Lower leg skin (tissue), 4 donors: ENCODE measurements at regions not wholly inside any gene's neighbourhood (a gene's known extent, or its start where the extent isn't known, plus 50 kb on each side); places are given as distances from the start of the nearest gene placed in this dataset.

Source experiments
- DNase-seq, 2 donors: peaks; one replicate each; pipeline ENCODE4 v3.0.0-alpha.2; 2019; ENCODE audit warnings: low spot score in 2 of 2
- H3K4me3 ChIP-seq: fragments of 200-600 bp; sonication (generic); 2 replicates; pipeline ENCODE4 v1.5.1; 2017; ENCODE audit warnings: mild to moderate bottlenecking, low read depth; ENCODE audit not compliant: poor library complexity, severe bottlenecking
- POLR2A ChIP-seq, 2 donors: fragments of 450-650 bp; IDR thresholded peaks; one replicate each; pipeline ENCODE4 v1.6.1; 2016 to 2017; ENCODE audit warnings: antibody characterized with exemption in 2 of 2, mild to moderate bottlenecking in 1 of 2, moderate library complexity in 1 of 2
- WGBS, 2 donors: methylation state at CpG; one replicate each; pipeline ENCODE4 v1.1.5; 2018; 5-methylcytosine and 5-hydroxymethylcytosine counted together
- intact Hi-C: fragments of 100-400 bp; cut with DNase I; formaldehyde crosslinking; loops from one replicate; pipeline ENCODE4 v1.15.0; 2023; ENCODE audit warnings: low total_unique reads
- TF ChIP-seq, protein P1 (sequence below), 3 donors: fragments of 450-650 bp; IDR thresholded peaks; one replicate each; pipeline ENCODE4 v1.5.1; 2016; ENCODE audit warnings: antibody characterized with exemption in 3 of 3, mild to moderate bottlenecking in 3 of 3, moderate library complexity in 2 of 3

DNA sequence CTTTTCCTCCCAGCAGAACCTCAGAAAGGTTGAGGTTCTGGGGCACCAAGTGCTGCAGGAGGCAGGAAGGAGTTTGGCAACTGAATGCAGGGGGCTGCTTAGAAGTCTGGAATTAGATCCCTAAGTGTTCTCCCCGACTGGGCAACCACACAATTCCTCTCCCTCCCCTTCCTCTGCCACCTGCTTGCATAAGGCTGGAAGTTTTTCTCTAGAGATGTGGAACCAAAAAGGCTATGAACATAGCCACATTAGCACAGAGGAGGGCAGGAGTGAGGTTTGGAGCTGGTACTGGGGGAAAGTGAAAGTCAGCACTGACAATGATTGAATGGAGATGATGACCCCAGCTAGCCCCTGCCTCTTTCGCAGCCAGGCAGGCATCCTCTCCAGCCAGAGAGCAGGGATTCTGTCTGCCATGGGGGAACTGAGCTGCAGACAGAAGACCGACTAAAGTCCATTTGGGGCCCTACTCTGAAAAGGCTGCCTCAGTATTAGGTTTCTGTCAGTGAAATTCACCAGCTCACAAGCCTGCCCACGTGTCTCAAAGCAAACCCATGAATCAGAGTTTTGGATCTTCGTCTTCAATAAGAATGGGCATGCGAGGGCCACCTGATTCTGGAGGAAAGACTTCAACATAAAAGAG, 87.9 kb upstream of the ITGA6 start:
- 53 to 60% methylated on average over 6 of the region's 6 CpGs for WGBS, 2 donors
- intact Hi-C loops, result no loop called here

DNA sequence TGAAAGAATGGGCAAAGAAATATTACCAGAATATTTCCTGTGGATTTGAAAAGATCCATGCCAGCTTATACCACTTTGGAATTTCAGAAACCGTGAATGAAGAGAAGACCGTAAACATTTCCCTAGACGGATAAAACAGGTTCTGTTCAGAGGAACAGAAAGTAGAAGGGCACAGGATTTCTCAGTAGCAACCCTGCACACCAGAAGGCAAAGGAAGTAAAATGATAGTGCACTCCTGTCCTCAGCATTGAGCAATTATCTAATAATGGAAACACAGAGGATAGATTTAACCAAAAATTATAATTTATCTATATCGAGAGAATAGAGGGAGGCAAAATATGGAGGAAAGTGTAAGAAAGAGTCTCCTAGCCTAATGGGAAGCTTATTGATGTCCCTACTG, 87.0 kb upstream of the ITGA6 start:
- TF ChIP-seq, protein P1, sequence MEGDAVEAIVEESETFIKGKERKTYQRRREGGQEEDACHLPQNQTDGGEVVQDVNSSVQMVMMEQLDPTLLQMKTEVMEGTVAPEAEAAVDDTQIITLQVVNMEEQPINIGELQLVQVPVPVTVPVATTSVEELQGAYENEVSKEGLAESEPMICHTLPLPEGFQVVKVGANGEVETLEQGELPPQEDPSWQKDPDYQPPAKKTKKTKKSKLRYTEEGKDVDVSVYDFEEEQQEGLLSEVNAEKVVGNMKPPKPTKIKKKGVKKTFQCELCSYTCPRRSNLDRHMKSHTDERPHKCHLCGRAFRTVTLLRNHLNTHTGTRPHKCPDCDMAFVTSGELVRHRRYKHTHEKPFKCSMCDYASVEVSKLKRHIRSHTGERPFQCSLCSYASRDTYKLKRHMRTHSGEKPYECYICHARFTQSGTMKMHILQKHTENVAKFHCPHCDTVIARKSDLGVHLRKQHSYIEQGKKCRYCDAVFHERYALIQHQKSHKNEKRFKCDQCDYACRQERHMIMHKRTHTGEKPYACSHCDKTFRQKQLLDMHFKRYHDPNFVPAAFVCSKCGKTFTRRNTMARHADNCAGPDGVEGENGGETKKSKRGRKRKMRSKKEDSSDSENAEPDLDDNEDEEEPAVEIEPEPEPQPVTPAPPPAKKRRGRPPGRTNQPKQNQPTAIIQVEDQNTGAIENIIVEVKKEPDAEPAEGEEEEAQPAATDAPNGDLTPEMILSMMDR (IDR thresholded peaks at IDR 0.05), result no peak
- TF ChIP-seq POLR2A (IDR thresholded peaks at IDR 0.05), result no peak
- DNase-seq, result no peak
- H3K4me3 ChIP-seq, result no peak overlapping the region
- 33 to 44% methylated on average over 4 of the region's 4 CpGs for WGBS, 2 donors
- intact Hi-C loops, result no loop called here

More for the DNA sequence above, 87.9 kb upstream of the ITGA6 start:
- no peak for TF ChIP-seq POLR2A (IDR thresholded peaks at IDR 0.05)
- TF ChIP-seq, protein P1 (IDR thresholded peaks at IDR 0.05), result no peak
- DNase-seq, result peak in 1 of 2 donors; percentile 63
- H3K4me3 ChIP-seq, result no peak overlapping the region

DNA sequence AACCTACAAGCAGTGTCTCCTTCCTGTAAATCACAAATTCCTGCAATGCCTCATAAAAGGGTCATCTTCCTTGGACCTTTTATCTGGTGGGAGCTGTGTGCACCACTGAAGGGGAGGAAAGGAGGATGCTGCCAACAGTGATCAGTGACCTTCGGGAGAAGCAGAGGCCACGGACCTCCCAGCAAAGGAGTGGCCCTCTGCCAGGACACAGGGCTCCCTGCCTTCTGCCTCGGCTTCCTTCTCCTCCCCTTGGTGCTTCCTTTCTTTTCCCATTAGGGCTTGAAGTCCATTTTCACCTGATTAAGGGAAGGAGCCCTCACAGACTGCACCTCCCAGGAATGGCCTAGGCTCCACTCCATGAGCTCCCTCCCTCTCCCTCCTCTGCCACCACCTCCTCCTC, 85.3 kb upstream of the ITGA6 start:
- H3K4me3 ChIP-seq, result no peak overlapping the region
- peak in 1 of 2 donors; percentile 46 for DNase-seq
- intact Hi-C loops, result no loop called here
- 61 to 63% methylated on average over 3 of the region's 3 CpGs for WGBS, 2 donors
- no peak for TF ChIP-seq POLR2A (IDR thresholded peaks at IDR 0.05)
- TF ChIP-seq, protein P1 (IDR thresholded peaks at IDR 0.05), result no peak

DNA sequence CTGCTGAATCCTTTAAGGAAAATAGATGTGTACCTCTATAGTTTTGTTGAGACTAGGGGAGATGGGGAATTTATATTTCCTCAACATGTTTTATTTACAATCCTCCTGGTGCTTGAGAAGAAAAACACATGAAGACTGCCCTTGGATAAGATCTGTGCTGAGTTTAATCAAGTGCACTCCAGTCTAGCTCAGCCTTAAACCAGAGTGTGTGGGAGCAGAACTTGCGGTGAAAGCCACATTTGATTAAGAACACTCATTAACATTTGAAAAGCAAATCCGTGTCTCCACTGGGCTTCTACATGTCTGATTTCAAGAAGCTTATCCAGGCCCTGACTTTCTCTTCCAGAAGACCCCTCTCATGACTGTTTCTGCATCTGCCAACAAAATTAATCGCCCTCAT, 84.8 kb upstream of the ITGA6 start:
- H3K4me3 ChIP-seq, result no peak overlapping the region
- intact Hi-C loops, result no loop called here
- DNase-seq, result no peak
- 74 to 90% methylated on average over 3 of the region's 3 CpGs for WGBS, 2 donors
- TF ChIP-seq, protein P1 (IDR thresholded peaks at IDR 0.05), result no peak
- no peak for TF ChIP-seq POLR2A (IDR thresholded peaks at IDR 0.05)

DNA sequence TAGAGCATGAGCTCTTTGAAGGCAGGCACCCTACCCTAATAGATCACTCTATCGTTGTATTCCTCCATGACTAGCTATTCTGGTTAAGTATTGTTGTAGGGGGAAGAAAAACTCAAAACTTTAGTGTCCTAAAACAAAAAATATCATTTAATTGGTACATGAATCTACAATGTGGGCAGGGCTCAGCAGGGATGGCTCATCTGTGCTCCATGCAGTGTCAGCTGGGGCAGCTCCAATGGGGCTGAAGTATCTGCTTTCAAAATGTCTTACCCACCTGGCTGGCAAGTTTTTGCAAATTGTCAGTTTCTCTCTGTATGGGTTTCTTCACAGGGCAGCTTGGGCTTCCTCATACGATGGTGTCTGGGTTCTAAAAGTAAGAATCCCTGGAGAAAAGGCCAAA, 83.2 kb upstream of the ITGA6 start:
- DNase-seq, result peak in 1 of 2 donors; percentile 58
- 97% methylated on average over 2 of the region's 2 CpGs for WGBS, 2 donors
- H3K4me3 ChIP-seq, result no peak overlapping the region
- intact Hi-C loops, result no loop called here
- no peak for TF ChIP-seq POLR2A (IDR thresholded peaks at IDR 0.05)
- TF ChIP-seq, protein P1 (IDR thresholded peaks at IDR 0.05), result no peak
